B cell (primary cell): ENCODE measurements at regions not wholly inside any gene's neighbourhood (a gene's known extent, or its start where the extent isn't known, plus 50 kb on each side); places are given as distances from the start of the nearest gene placed in this dataset.

Source experiments
- ATAC-seq: fragments of 200-7000 bp; cut with Tn5 transposase; one replicate; pipeline ENCODE4 v1.10.0; 2021; ENCODE audit warnings: low read depth, mild to moderate bottlenecking, moderate number of reproducible peaks, moderate library complexity
- CTCF ChIA-PET: fragments of 350-600 bp; sonication (Branson Sonifier 250); formaldehyde crosslinking; loops from one replicate; lab custom pipeline; 2021; ENCODE audit warnings: antibody characterized with exemption, inconsistent platforms; lab: Charles Lee
- POLR2A ChIA-PET: fragments of 350-600 bp; sonication (Branson Sonifier 250); formaldehyde crosslinking; loops from one replicate; lab custom pipeline; 2021; ENCODE audit warnings: antibody characterized with exemption; lab: Charles Lee
- DNase-seq: peaks from one replicate; pipeline ENCODE4 v3.0.0; 2013
- H2AFZ ChIP-seq: 2 replicates; pipeline ENCODE4 v1.6.1; 2012; ENCODE audit warnings: mild to moderate bottlenecking, low read depth, low read length; ENCODE audit not compliant: insufficient read depth, poor library complexity, severe bottlenecking
- H3K27ac ChIP-seq, 2 donors: 1 replicate in 1 of 2; 2 replicates in 1 of 2; pipeline ENCODE4 v1.5.1; 2012 to 2013; ENCODE audit warnings: low read length in 2 of 2, mild to moderate bottlenecking in 2 of 2, moderate library complexity in 1 of 2
- H3K27me3 ChIP-seq, 4 experiments: fragments of 200-600 bp in 1 of 4; sonication (generic) in 1 of 4; replicated peaks in 1 of 4; 1 replicate in 2 of 4; 2 replicates in 2 of 4; pipeline versions ENCODE4 v1.6.1 to v1.7.0; 2013 to 2016; ENCODE audit warnings: low read length in 3 of 4, mild to moderate bottlenecking in 2 of 4, mixed read lengths in 1 of 4, moderate library complexity in 1 of 4; ENCODE audit not compliant: insufficient read depth in 4 of 4, control insufficient read depth in 3 of 4; ENCODE audit errors: control extremely low read depth in 1 of 4
- H3K36me3 ChIP-seq, 2 experiments: replicated peaks in 1 of 2; 1 replicate in 1 of 2; 2 replicates in 1 of 2; pipeline versions ENCODE4 v1.6.1 to v1.7.1; 2013; ENCODE audit warnings: low read length in 1 of 2; ENCODE audit not compliant: insufficient read depth in 2 of 2, control insufficient read depth in 1 of 2; ENCODE audit errors: control extremely low read depth in 1 of 2, extremely low read depth in 1 of 2
- H3K4me1 ChIP-seq, 2 donors: fragments of 200-600 bp in 1 of 2; sonication (generic) in 1 of 2; 1 replicate in 1 of 2; 2 replicates in 1 of 2; pipeline versions ENCODE4 v1.5.1 to v1.6.1; 2013 to 2017; ENCODE audit warnings: low read length in 2 of 2; ENCODE audit not compliant: control insufficient read depth in 2 of 2, insufficient read depth in 2 of 2
- H3K4me2 ChIP-seq: replicated peaks from 2 replicates; pipeline ENCODE3; 2012; ENCODE audit warnings: mild to moderate bottlenecking, low read depth, low read length; ENCODE audit not compliant: poor library complexity, severe bottlenecking
- H3K4me3 ChIP-seq, 5 experiments: fragments of 200-600 bp in 1 of 5; sonication (generic) in 1 of 5; 1 replicate in 3 of 5; 2 replicates in 2 of 5; pipeline versions ENCODE4 v1.5.1 to v1.7.0; 2011 to 2016; ENCODE audit warnings: low read length in 4 of 5, mild to moderate bottlenecking in 4 of 5, low read depth in 2 of 5, control low read depth in 1 of 5, moderate library complexity in 1 of 5; ENCODE audit not compliant: insufficient read depth in 1 of 5; ENCODE audit errors: control extremely low read depth in 1 of 5, extremely low read depth in 1 of 5
- H3K79me2 ChIP-seq: fragments of 200-600 bp; sonication (generic); one replicate; pipeline ENCODE4 v1.6.0; 2016; ENCODE audit warnings: low read length; ENCODE audit not compliant: control insufficient read depth, insufficient read depth
- H3K9ac ChIP-seq: fragments of 200-600 bp; sonication (generic); 2 replicates; pipeline ENCODE4 v1.6.1; 2017; ENCODE audit warnings: mild to moderate bottlenecking, low read length, moderate library complexity
- H3K9me3 ChIP-seq, 3 donors: one replicate each; pipeline versions ENCODE4 v1.6.1 to v1.7.1; 2013; ENCODE audit warnings: low read length in 2 of 3; ENCODE audit not compliant: control insufficient read depth in 2 of 3, insufficient read depth in 1 of 3; ENCODE audit errors: control extremely low read depth in 1 of 3
- H4K20me1 ChIP-seq: 2 replicates; pipeline ENCODE4 v1.6.0; 2012; ENCODE audit warnings: mild to moderate bottlenecking, low read length; ENCODE audit not compliant: insufficient read depth, control insufficient read depth, poor library complexity, severe bottlenecking
- H3K27ac Mint-ChIP-seq: one replicate; pipeline ENCODE4 v1.8.0; 2021; ENCODE audit warnings: mixed read lengths
- H3K27me3 Mint-ChIP-seq: one replicate; pipeline ENCODE4 v1.8.0; 2021; ENCODE audit warnings: mixed read lengths
- H3K4me1 Mint-ChIP-seq: one replicate; pipeline ENCODE4 v1.8.0; 2021; ENCODE audit warnings: mixed read lengths
- H3K4me3 Mint-ChIP-seq: one replicate; pipeline ENCODE4 v1.8.0; 2021; ENCODE audit warnings: mixed read lengths
- H3K9me3 Mint-ChIP-seq: one replicate; pipeline ENCODE4 v1.8.0; 2022; ENCODE audit warnings: mixed read lengths; ENCODE audit not compliant: insufficient read depth
- CTCF ChIP-seq: fragments of 200-600 bp; IDR thresholded peaks from one replicate; pipeline ENCODE4 v1.8.0; 2022; ENCODE audit warnings: antibody characterized with exemption, mild to moderate bottlenecking
- EZH2 ChIP-seq: IDR thresholded peaks from 2 replicates; pipeline ENCODE4 v1.6.1; 2012; ENCODE audit warnings: borderline replicate concordance, low read depth, mild to moderate bottlenecking, moderate library complexity, low read length; ENCODE audit not compliant: insufficient read depth, poor library complexity, severe bottlenecking
- WGBS: methylation state at CpG from one replicate; pipeline ENCODE4 v1.1.5; 2013; ENCODE audit warnings: missing lambda C conversion rate; ENCODE audit not compliant: insufficient coverage; 5-methylcytosine and 5-hydroxymethylcytosine counted together
- intact Hi-C: fragments of 100-400 bp; cut with micrococcal nuclease; formaldehyde crosslinking; loops from one replicate; pipeline ENCODE4 v1.10.0; 2022

- H3K36me3 ChIP-seq: no peaks in the 10 kb centered on the region
- no peak for DNase-seq
- no peaks in the 10 kb centered on the region for H4K20me1 ChIP-seq
- no peak overlapping the region for H3K9ac ChIP-seq
- Mint-ChIP-seq H3K27ac (no peak overlapping the region), H3K4me3 (no peak overlapping the region), H3K9me3 (peaks cover 11% of the 10 kb centered on the region), H3K27me3 (no peaks in the 10 kb centered on the region), H3K4me1 (no peaks in the 10 kb centered on the region)
- no peak overlapping the region for H3K4me2 ChIP-seq
- no peak overlapping the region for H3K4me3 ChIP-seq
- TF ChIP-seq EZH2: no peak
- TF ChIP-seq CTCF: no peak
- H3K27ac ChIP-seq: no peak overlapping the region
- WGBS: no CpG with 5 or more reads among the region's 3 CpGs
- H3K79me2 ChIP-seq: no peaks in the 10 kb centered on the region
- intact Hi-C loops: no loop called here
- H3K27me3 ChIP-seq: no peaks in the 10 kb centered on the region
- no peaks in the 10 kb centered on the region for H3K4me1 ChIP-seq
- CTCF ChIA-PET: no interaction called here
- POLR2A ChIA-PET: no interaction called here
- H3K9me3 ChIP-seq: peaks cover 0 to 8% (median 0%) of the 10 kb centered on the region in 3 donors
- H2AFZ ChIP-seq: no peak overlapping the region
- ATAC-seq: no peak
These were observed 678.4 kb downstream of the DCDC2C start for GRCh38 chr2:4381773-4382172.

- Mint-ChIP-seq H3K4me1 (no peaks in the 10 kb centered on the region), H3K4me3 (no peak overlapping the region), H3K27ac (no peak overlapping the region), H3K27me3 (no peaks in the 10 kb centered on the region), H3K9me3 (peaks cover 7% of the 10 kb centered on the region)
- no peaks in the 10 kb centered on the region for H3K4me1 ChIP-seq
- H3K27me3 ChIP-seq: no peaks in the 10 kb centered on the region
- no peaks in the 10 kb centered on the region for H3K79me2 ChIP-seq
- H3K36me3 ChIP-seq: no peaks in the 10 kb centered on the region
- H3K27ac ChIP-seq: no peak overlapping the region
- TF ChIP-seq EZH2 (no peak), CTCF (no peak)
- H3K9ac ChIP-seq: no peak overlapping the region
- H3K4me3 ChIP-seq: no peak overlapping the region
- H3K4me2 ChIP-seq: no peak overlapping the region
- ATAC-seq (no peak), DNase-seq (no peak)
- ChIA-PET CTCF (no interaction called here), POLR2A (no interaction called here)
- 69% methylated on average over 3 of the region's 3 CpGs for WGBS
- H4K20me1 ChIP-seq: no peaks in the 10 kb centered on the region
- no peak overlapping the region for H2AFZ ChIP-seq
- peaks cover 0 to 6% (median 2%) of the 10 kb centered on the region in 3 donors for H3K9me3 ChIP-seq
- intact Hi-C loops: no loop called here
These were observed 687.6 kb downstream of the DCDC2C start for GRCh38 chr2:4391013-4391412.
